Fibroblast of skin of back (primary cell): ENCODE measurements at regions not wholly inside any gene's neighbourhood (a gene's known extent, or its start where the extent isn't known, plus 50 kb on each side); places are given as distances from the start of the nearest gene placed in this dataset.
A peak's percentile ranks its signal among the peaks of the same experiment; 100 is the strongest.

Experiments
- DNase-seq: peaks from one replicate; pipeline ENCODE4 v3.0.0-alpha.2; 2013

GRCh38 chr12:46569826-46570439 is 197.4 kb upstream of the SLC38A2 start:
- DNase-seq, result no peak

- DNase-seq, result no peak
Observed at GRCh38 chr12:46567667-46568066, 195.1 kb upstream of the SLC38A2 start.

GRCh38 chr12:46562625-46563225 is 190.2 kb upstream of the SLC38A2 start:
- DNase-seq, result peak; percentile 85

- DNase-seq, result peak; percentile 27
Observed at GRCh38 chr12:46561769-46562624, 189.4 kb upstream of the SLC38A2 start.

GRCh38 chr12:46560874-46561273 is 188.3 kb upstream of the SLC38A2 start:
- DNase-seq, result no peak

GRCh38 chr12:46560089-46560488 is 187.5 kb upstream of the SLC38A2 start:
- DNase-seq, result no peak

GRCh38 chr12:46559311-46559710 is 186.7 kb upstream of the SLC38A2 start:
- no peak for DNase-seq

GRCh38 chr12:46558677-46559076 is 186.1 kb upstream of the SLC38A2 start:
- peak; percentile 45 for DNase-seq

GRCh38 chr12:46557539-46558373 is 185.2 kb upstream of the SLC38A2 start:
- peak; percentile 36 for DNase-seq

GRCh38 chr12:46556819-46557524 is 184.4 kb upstream of the SLC38A2 start:
- DNase-seq, result peak; percentile 90

GRCh38 chr12:46556105-46556559 is 183.6 kb upstream of the SLC38A2 start:
- DNase-seq, result peak; percentile 96

- DNase-seq, result peak; percentile 92
Observed at GRCh38 chr12:46555406-46555852, 182.9 kb upstream of the SLC38A2 start.

GRCh38 chr12:46554460-46554859 is 181.9 kb upstream of the SLC38A2 start:
- no peak for DNase-seq

- DNase-seq, result peak; percentile 76
Observed at GRCh38 chr12:46553911-46554310, 181.3 kb upstream of the SLC38A2 start.

- DNase-seq, result peak; percentile 79
Observed at GRCh38 chr12:46553266-46553665, 180.7 kb upstream of the SLC38A2 start.

- no peak for DNase-seq
Observed at GRCh38 chr12:46550266-46550879, 177.8 kb upstream of the SLC38A2 start.

GRCh38 chr12:46549527-46550265 is 177.1 kb upstream of the SLC38A2 start:
- peak; percentile 96 for DNase-seq

- DNase-seq, result peak; percentile 70
Observed at GRCh38 chr12:46548605-46549071, 176.1 kb upstream of the SLC38A2 start.

- peak; percentile 38 for DNase-seq
Observed at GRCh38 chr12:46547421-46548354, 175.1 kb upstream of the SLC38A2 start.
